ENCODE measurements at regions not wholly inside any gene's neighbourhood (a gene's known extent, or its start where the extent isn't known, plus 50 kb on each side); places are given as distances from the start of the nearest gene placed in this dataset.

DNA sequence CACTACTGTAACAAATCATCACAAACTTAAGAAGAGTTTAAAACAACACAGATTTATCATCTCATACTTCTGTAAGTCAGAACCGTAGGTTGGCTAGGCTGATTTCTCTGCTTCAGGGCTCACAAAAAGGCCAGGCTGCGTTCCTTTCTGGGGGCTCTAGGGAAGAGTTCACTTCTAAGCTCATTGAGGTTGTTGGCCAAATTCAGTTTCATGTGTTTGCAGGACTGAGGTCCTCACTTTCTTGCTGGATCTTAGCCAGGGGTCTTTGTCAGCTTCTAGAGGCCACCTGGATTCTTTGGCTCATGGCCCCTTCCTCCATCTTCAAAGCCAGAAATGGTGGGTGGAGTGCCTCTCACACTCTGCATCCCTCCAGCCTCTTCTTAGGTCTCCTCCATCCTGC is 76.0 kb downstream of the ACTBL2 start:
- 42 to 75% (median 66%) methylated on average over 2 of the region's 2 CpGs for WGBS, 4 donors
- H3K4me1 ChIP-seq (replicated peaks in 1 of 2) = peaks cover 15 to 29% of the 10 kb centered on the region in 2 donors
- intact Hi-C loops (cut with DNase I) = no loop called here
- H3K9me3 ChIP-seq (replicated peaks in 1 of 3) = no peaks in the 10 kb centered on the region
- no peak for TF ChIP-seq POLR2A (IDR thresholded peaks at IDR 0.05)
- TF ChIP-seq, protein P1, sequence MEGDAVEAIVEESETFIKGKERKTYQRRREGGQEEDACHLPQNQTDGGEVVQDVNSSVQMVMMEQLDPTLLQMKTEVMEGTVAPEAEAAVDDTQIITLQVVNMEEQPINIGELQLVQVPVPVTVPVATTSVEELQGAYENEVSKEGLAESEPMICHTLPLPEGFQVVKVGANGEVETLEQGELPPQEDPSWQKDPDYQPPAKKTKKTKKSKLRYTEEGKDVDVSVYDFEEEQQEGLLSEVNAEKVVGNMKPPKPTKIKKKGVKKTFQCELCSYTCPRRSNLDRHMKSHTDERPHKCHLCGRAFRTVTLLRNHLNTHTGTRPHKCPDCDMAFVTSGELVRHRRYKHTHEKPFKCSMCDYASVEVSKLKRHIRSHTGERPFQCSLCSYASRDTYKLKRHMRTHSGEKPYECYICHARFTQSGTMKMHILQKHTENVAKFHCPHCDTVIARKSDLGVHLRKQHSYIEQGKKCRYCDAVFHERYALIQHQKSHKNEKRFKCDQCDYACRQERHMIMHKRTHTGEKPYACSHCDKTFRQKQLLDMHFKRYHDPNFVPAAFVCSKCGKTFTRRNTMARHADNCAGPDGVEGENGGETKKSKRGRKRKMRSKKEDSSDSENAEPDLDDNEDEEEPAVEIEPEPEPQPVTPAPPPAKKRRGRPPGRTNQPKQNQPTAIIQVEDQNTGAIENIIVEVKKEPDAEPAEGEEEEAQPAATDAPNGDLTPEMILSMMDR (IDR thresholded peaks at IDR 0.05) = no peak
- H3K27me3 ChIP-seq = no peaks in the 10 kb centered on the region
- no peak for DNase-seq
- no peak overlapping the region for H3K27ac ChIP-seq
- H3K36me3 ChIP-seq (replicated peaks in 1 of 2) = no peaks in the 10 kb centered on the region
- H3K4me3 ChIP-seq = no peak overlapping the region

DNA sequence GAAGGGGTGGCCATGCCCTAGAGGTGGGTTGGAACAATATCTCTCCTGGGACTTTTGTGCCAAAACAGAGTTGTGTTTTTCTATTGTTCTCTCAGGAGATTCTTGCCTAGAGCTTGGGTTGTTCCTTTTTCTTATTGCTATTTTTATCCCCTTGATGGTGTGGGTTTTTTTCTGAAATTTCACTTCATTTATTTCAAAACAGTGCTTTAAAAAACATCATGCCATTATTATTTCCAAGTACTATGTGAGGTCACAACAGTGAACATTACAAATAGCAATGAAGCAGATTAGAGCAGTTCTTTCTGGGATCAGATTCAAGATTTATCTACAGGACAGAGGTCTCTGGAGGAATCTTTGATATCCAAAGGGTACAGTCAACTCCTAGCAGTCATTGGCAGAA is 76.6 kb downstream of the ACTBL2 start:
- TF ChIP-seq POLR2A (IDR thresholded peaks at IDR 0.05) = no peak
- TF ChIP-seq, protein P1 (IDR thresholded peaks at IDR 0.05) = no peak
- no peak for DNase-seq
- Histone ChIP-seq H3K9me3 (replicated peaks in 1 of 3) (no peaks in the 10 kb centered on the region), H3K27me3 (no peaks in the 10 kb centered on the region), H3K36me3 (replicated peaks in 1 of 2) (no peaks in the 10 kb centered on the region), H3K4me3 (no peak overlapping the region), H3K4me1 (replicated peaks in 1 of 2) (peaks cover 15 to 29% of the 10 kb centered on the region in 2 donors), H3K27ac (no peak overlapping the region)
- intact Hi-C loops (cut with DNase I) = no loop called here

DNA sequence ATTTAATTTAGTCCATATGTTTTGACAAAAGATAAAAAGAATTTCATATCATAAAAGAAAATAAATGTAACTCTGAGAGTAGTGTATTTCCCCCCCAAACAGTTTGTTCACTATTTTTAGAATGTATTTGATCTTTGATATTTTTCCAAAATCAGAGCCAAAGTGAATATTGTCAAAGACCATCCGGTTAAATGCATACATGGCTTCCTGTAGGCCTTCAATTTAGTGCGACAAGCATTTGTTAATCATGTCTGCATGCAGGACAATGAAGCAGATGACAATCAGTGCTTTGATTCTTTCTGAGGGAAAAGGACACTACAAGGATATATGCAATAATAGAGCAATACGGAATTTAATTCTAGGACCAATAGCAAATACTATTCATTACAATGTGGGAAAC is 79.8 kb downstream of the ACTBL2 start:
- DNase-seq = no peak
- Histone ChIP-seq H3K27me3 (no peaks in the 10 kb centered on the region), H3K9me3 (replicated peaks in 1 of 3) (no peaks in the 10 kb centered on the region), H3K4me3 (no peak overlapping the region), H3K27ac (no peak overlapping the region), H3K4me1 (replicated peaks in 1 of 2) (peaks cover 0 to 13% of the 10 kb centered on the region in 2 donors), H3K36me3 (replicated peaks in 1 of 2) (no peaks in the 10 kb centered on the region)
- no peak for TF ChIP-seq POLR2A (IDR thresholded peaks at IDR 0.05)
- TF ChIP-seq, protein P1 (IDR thresholded peaks at IDR 0.05) = no peak
- 49 to 76% (median 54%) methylated on average over 3 of the region's 3 CpGs for WGBS, 4 donors
- intact Hi-C loops (cut with DNase I) = no loop called here

GRCh38 chr5:57402348-57402747 is 80.3 kb downstream of the ACTBL2 start:
- H3K4me3 ChIP-seq = no peak overlapping the region
- 70 to 74% (median 72%) methylated on average over 2 of the region's 2 CpGs for WGBS, 4 donors
- DNase-seq = no peak
- H3K4me1 ChIP-seq (replicated peaks in 1 of 2) = peaks cover 0 to 10% of the 10 kb centered on the region in 2 donors
- H3K27me3 ChIP-seq = no peaks in the 10 kb centered on the region
- no peaks in the 10 kb centered on the region for H3K36me3 ChIP-seq (replicated peaks in 1 of 2)
- TF ChIP-seq POLR2A (IDR thresholded peaks at IDR 0.05) = no peak
- TF ChIP-seq, protein P1 (IDR thresholded peaks at IDR 0.05) = no peak
- no peaks in the 10 kb centered on the region for H3K9me3 ChIP-seq (replicated peaks in 1 of 3)
- H3K27ac ChIP-seq = no peak overlapping the region
- intact Hi-C loops (cut with DNase I) = no loop called here
